ENCODE measurements at regions not wholly inside any gene's neighbourhood (a gene's known extent, or its start where the extent isn't known, plus 50 kb on each side); places are given as distances from the start of the nearest gene placed in this dataset.
"Not testable (repeated sequence)": the region's sequence is repeated elsewhere in the genome, so short reads cannot be mapped to it uniquely, and the experiment has no call there.

- TF ChIP-seq CTCF (conservative IDR thresholded peaks at IDR 0.05; ENCODE audit: low read depth, low read length): no peak
- DNase-seq (ENCODE audit: low read depth): no peak
- no peak overlapping the region for H3K4me3 ChIP-seq (ENCODE audit: low read length)
Measured at GRCh38 chr2:7858624-7859023, 823.2 kb upstream of the ID2 start.

- DNase-seq (ENCODE audit: low read depth): no peak
- H3K4me3 ChIP-seq (ENCODE audit: low read length): no peak overlapping the region
- TF ChIP-seq CTCF (conservative IDR thresholded peaks at IDR 0.05; ENCODE audit: low read depth, low read length): no peak
Measured at GRCh38 chr2:7860693-7861092, 821.2 kb upstream of the ID2 start.

- no peak for TF ChIP-seq CTCF (conservative IDR thresholded peaks at IDR 0.05; ENCODE audit: low read depth, low read length)
- no peak for DNase-seq (ENCODE audit: low read depth)
- H3K4me3 ChIP-seq (ENCODE audit: low read length): no peak overlapping the region
Measured at GRCh38 chr2:7861910-7862702, 819.8 kb upstream of the ID2 start.

GRCh38 chr2:7866104-7866503 is 815.8 kb upstream of the ID2 start:
- no peak for DNase-seq (ENCODE audit: low read depth)
- TF ChIP-seq CTCF (conservative IDR thresholded peaks at IDR 0.05; ENCODE audit: low read depth, low read length): no peak
- H3K4me3 ChIP-seq (ENCODE audit: low read length): no peak overlapping the region

- no peak for DNase-seq (ENCODE audit: low read depth)
- no peak overlapping the region for H3K4me3 ChIP-seq (ENCODE audit: low read length)
- no peak for TF ChIP-seq CTCF (conservative IDR thresholded peaks at IDR 0.05; ENCODE audit: low read depth, low read length)
Measured at GRCh38 chr2:7866825-7867224, 815.0 kb upstream of the ID2 start.

- no peak for TF ChIP-seq CTCF (conservative IDR thresholded peaks at IDR 0.05; ENCODE audit: low read depth, low read length)
- no peak overlapping the region for H3K4me3 ChIP-seq (ENCODE audit: low read length)
- DNase-seq (ENCODE audit: low read depth): no peak
Measured at GRCh38 chr2:7867867-7868266, 814.0 kb upstream of the ID2 start.

GRCh38 chr2:7868836-7869235 is 813.0 kb upstream of the ID2 start:
- TF ChIP-seq CTCF (conservative IDR thresholded peaks at IDR 0.05; ENCODE audit: low read depth, low read length): no peak
- no peak for DNase-seq (ENCODE audit: low read depth)
- no peak overlapping the region for H3K4me3 ChIP-seq (ENCODE audit: low read length)

- DNase-seq (ENCODE audit: low read depth); H3K4me3 ChIP-seq (ENCODE audit: low read length): not testable (repeated sequence)
Measured at GRCh38 chr2:7876445-7876844, 805.4 kb upstream of the ID2 start.

- not testable (repeated sequence) for H3K4me3 ChIP-seq (ENCODE audit: low read length); DNase-seq (ENCODE audit: low read depth)
Measured at GRCh38 chr2:7878266-7878665, 803.6 kb upstream of the ID2 start.

All from retinal pigment epithelial cell (primary cell).